Spleen (tissue), 7 donors: ENCODE measurements at regions not wholly inside any gene's neighbourhood (a gene's known extent, or its start where the extent isn't known, plus 50 kb on each side); places are given as distances from the start of the nearest gene placed in this dataset.

ENCODE experiments used
- POLR2A ChIP-seq, 3 donors: fragments of 450-650 bp; IDR thresholded peaks; one replicate each; pipeline ENCODE4 v1.5.1; 2017; ENCODE audit warnings: antibody characterized with exemption in 3 of 3, mild to moderate bottlenecking in 1 of 3
- POLR2AphosphoS5 ChIP-seq, 3 donors: sonication (generic); formaldehyde crosslinking; IDR thresholded peaks; one replicate each; pipeline ENCODE4 v1.5.1; 2017; ENCODE audit warnings: antibody characterized with exemption in 3 of 3
- TF ChIP-seq, protein P1 (sequence below), 11 experiments: fragments of 200-600 bp in 7 of 11; fragments of 450-650 bp in 4 of 11; sonication (generic) in 4 of 11; IDR thresholded peaks in 8 of 11; conservative IDR thresholded peaks in 3 of 11; 1 replicate in 7 of 11; 2 replicates in 4 of 11; pipeline versions ENCODE4 v1.4.0 to v1.8.0; 2016 to 2021; ENCODE audit warnings: antibody characterized with exemption in 11 of 11, inconsistent platforms in 4 of 11, mild to moderate bottlenecking in 1 of 11
- donor health status: DM: no; HTN: no; CAD: no; lungs with moderate emphysema.
- donor health status: DM: no; HTN: no; CAD: no.
- donor health status: DM: no; HTN: no; CAD: no.

DNA sequence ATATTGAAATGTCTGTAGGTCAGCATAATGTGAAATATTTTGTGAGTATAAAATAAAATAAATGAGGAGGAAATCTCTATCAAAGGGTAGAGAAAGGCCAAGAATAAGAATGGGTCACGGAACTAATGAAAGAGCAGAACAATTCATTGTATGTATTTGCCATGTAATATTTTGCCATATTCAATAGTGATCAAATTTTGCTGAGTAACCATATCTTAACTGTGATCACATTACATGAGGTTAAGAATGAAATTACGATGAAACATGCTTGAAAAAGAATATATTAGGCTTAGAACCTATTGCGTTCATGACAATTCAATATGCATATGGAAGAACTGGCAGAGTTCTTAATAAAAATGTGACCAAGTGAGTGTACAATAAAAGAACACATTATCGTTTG, 437.2 kb upstream of the NRXN1 start:
- TF ChIP-seq, protein P1, sequence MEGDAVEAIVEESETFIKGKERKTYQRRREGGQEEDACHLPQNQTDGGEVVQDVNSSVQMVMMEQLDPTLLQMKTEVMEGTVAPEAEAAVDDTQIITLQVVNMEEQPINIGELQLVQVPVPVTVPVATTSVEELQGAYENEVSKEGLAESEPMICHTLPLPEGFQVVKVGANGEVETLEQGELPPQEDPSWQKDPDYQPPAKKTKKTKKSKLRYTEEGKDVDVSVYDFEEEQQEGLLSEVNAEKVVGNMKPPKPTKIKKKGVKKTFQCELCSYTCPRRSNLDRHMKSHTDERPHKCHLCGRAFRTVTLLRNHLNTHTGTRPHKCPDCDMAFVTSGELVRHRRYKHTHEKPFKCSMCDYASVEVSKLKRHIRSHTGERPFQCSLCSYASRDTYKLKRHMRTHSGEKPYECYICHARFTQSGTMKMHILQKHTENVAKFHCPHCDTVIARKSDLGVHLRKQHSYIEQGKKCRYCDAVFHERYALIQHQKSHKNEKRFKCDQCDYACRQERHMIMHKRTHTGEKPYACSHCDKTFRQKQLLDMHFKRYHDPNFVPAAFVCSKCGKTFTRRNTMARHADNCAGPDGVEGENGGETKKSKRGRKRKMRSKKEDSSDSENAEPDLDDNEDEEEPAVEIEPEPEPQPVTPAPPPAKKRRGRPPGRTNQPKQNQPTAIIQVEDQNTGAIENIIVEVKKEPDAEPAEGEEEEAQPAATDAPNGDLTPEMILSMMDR (IDR thresholded peaks at IDR 0.05 in 8 of 11, conservative IDR thresholded peaks at IDR 0.05 in 3 of 11) = no peak
- TF ChIP-seq POLR2AphosphoS5 (IDR thresholded peaks at IDR 0.05) (no peak), POLR2A (IDR thresholded peaks at IDR 0.05) (no peak)
